Stimulated activated CD4-positive, alpha-beta T cell treated with anti-CD3 and anti-CD28 coated beads, Interleukin-4, amount 100 ng/mL, for 1 hour (primary cell): ENCODE measurements at regions not wholly inside any gene's neighbourhood (a gene's known extent, or its start where the extent isn't known, plus 50 kb on each side); places are given as distances from the start of the nearest gene placed in this dataset.
"Not testable (repeated sequence)": the region's sequence is repeated elsewhere in the genome, so short reads cannot be mapped to it uniquely, and the experiment has no call there.

ENCODE experiments used
- DNase-seq: peaks from one replicate; pipeline ENCODE4 v3.0.0-alpha.2; 2020

GRCh38 chr2:160736148-160737028 lies 242.8 kb upstream of the RBMS1 start:
- DNase-seq, result no peak

GRCh38 chr2:160737247-160737646 lies 243.6 kb upstream of the RBMS1 start:
- DNase-seq, result no peak

GRCh38 chr2:160741271-160741670 lies 247.7 kb upstream of the RBMS1 start:
- no peak for DNase-seq

GRCh38 chr2:160741815-160742214 lies 248.2 kb upstream of the RBMS1 start:
- no peak for DNase-seq

GRCh38 chr2:160742667-160743066 lies 249.1 kb upstream of the RBMS1 start:
- DNase-seq, result no peak

GRCh38 chr2:160747501-160748170 lies 254.0 kb upstream of the RBMS1 start:
- DNase-seq, result no peak

GRCh38 chr2:160751021-160751420 lies 257.4 kb upstream of the RBMS1 start:
- DNase-seq, result no peak

GRCh38 chr2:160752475-160753330 lies 259.1 kb upstream of the RBMS1 start:
- DNase-seq, result no peak

GRCh38 chr2:160753331-160753654 lies 259.7 kb upstream of the RBMS1 start:
- no peak for DNase-seq

- no peak for DNase-seq
Measured at GRCh38 chr2:160753960-160754359, 260.4 kb upstream of the RBMS1 start.

- DNase-seq, result no peak
Measured at GRCh38 chr2:160756481-160756880, 262.9 kb upstream of the RBMS1 start.

- DNase-seq, result not testable (repeated sequence)
Measured at GRCh38 chr2:160762493-160763128, 269.0 kb upstream of the RBMS1 start.

- no peak for DNase-seq
Measured at GRCh38 chr2:160783474-160783873, 289.9 kb upstream of the RBMS1 start.

GRCh38 chr2:160784034-160784433 lies 290.4 kb upstream of the RBMS1 start:
- no peak for DNase-seq

GRCh38 chr2:160790738-160791137 lies 297.1 kb upstream of the RBMS1 start:
- no peak for DNase-seq

- no peak for DNase-seq
Measured at GRCh38 chr2:160791884-160792283, 298.3 kb upstream of the RBMS1 start.

- no peak for DNase-seq
Measured at GRCh38 chr2:160792837-160793236, 299.2 kb upstream of the RBMS1 start.

GRCh38 chr2:160794926-160795325 lies 301.3 kb upstream of the RBMS1 start:
- no peak for DNase-seq

- no peak for DNase-seq
Measured at GRCh38 chr2:160803881-160804280, 310.3 kb upstream of the RBMS1 start.

GRCh38 chr2:160810406-160810805 lies 316.8 kb upstream of the RBMS1 start:
- DNase-seq, result no peak

- DNase-seq, result no peak
Measured at GRCh38 chr2:160812830-160813505, 319.4 kb upstream of the RBMS1 start.

GRCh38 chr2:160813506-160813858 lies 319.9 kb upstream of the RBMS1 start:
- no peak for DNase-seq
